Islet of Langerhans (tissue), 1 donor: ENCODE measurements at regions not wholly inside any gene's neighbourhood (a gene's known extent, or its start where the extent isn't known, plus 50 kb on each side); places are given as distances from the start of the nearest gene placed in this dataset.
A peak's percentile ranks its signal among the peaks of the same experiment; 100 is the strongest.
"Not testable (repeated sequence)": the region's sequence is repeated elsewhere in the genome, so short reads cannot be mapped to it uniquely, and the experiment has no call there.

ENCODE experiments used
- FAIRE-seq: peaks from one replicate; lab custom pipeline; 2011; peaks lifted over from hg19 to GRCh38; lab: Jason Lieb, UNC

DNA sequence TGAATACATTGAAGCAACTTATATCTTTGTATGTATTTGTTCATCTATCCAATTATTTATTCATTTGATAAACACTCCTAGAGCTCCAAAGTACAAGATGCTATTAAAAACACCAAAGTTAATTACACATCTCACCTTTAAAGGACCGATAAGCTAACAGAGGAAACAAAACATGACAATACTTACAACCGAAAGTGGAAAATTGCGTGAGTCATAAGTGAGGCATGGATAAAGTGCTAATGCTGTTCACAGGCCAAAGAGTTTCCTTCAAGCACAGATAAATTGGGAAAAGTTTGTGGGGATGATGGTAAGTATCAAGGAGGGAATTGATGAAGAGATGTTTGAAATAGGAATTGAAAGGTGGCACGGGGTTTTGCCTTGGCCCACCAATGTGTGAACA, 172.8 kb upstream of the KITLG start:
- no peak for FAIRE-seq

- no peak for FAIRE-seq
Measured at GRCh38 chr12:88752183-88752582, 171.9 kb upstream of the KITLG start.

GRCh38 chr12:88750867-88751543, 170.7 kb upstream of the KITLG start:
- FAIRE-seq, result no peak

GRCh38 chr12:88746386-88746785, 166.1 kb upstream of the KITLG start:
- FAIRE-seq, result peak; percentile 21

DNA sequence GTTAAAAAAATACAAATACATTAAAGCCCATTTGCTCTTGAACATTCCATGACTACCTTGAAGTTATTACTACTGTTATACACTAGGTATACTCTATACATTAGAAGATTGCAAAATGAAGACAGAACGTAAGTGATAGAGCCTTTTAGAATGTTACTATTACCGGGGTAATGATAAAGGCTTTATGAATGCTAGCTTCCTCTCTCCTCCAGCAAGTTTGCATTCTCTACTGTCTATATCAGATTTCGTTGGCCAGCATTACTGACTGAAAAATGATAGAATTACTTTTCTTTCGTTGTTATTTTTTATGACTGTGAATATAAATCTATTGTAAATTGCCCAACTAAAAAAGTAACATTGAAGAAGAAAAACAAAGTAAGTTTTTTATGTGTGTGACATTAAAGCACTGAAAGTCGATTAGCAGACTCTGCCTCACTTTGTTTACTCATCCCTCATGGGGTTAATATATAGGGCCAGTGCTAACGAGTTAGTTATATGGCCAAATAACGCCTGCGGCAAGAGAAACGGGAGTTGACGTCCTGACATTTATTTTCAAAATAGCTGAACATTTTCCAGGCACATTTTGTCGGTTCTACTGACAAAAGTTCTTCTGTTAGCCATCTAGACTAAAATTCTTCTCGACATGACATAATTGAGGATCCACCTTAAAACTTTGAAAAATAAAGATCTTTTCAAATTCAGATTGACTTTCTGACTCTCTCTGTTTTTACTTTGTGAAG, 163.8 kb upstream of the KITLG start:
- no peak for FAIRE-seq

DNA sequence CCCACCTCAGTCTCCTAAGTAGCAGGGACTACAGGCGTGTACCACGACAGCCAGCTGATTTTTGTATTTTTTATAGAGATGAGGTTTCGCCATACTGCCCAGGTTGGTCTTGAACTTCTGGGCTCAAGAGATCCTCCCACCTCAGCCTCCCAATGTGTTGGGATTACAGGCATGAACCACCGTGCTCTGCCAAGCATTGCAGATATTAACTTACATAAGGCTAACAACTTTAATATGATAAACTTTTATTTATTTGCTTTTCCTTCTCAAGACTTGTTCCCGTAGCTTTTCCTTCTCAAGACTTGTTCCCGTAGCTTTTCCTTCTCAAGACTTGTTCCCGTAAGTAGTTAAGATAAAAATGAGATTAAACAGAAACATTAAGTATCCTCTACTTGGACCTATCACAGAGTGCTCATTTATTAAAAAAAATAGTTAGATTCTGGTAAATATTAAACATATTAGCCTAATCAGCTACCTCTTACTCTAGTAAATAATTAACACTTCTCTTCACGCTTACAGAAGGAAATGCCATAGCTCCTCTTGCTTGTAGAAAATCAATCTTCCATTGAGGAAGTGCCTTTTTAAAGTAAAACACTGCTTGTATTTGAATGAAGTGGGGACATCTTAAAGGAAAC, 157.7 kb upstream of the KITLG start:
- FAIRE-seq, result peak; percentile 13

GRCh38 chr12:88736031-88736430, 155.8 kb upstream of the KITLG start:
- FAIRE-seq, result no peak

GRCh38 chr12:88733008-88733407, 152.7 kb upstream of the KITLG start:
- no peak for FAIRE-seq

DNA sequence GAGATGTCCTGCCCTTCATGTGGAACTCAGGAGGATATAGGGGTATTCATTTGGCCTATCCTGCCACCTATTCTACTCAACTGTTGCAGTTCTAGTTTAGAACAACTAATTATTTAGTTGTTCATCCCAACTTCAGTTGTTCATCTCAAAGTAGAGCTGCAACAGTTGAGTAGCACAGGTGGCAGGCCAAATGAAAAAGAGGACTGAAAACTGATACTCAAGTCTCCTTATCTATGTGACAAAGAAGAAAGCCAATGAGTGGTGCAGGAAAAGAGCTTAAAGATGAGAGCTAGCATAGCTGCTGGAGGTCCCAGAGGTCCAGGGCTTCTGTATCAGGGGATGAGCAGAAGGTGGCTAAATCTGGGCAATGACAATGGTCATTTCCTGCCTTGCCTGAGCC, 148.9 kb upstream of the KITLG start:
- no peak for FAIRE-seq

GRCh38 chr12:88726806-88727720, 146.8 kb upstream of the KITLG start:
- FAIRE-seq, result no peak

DNA sequence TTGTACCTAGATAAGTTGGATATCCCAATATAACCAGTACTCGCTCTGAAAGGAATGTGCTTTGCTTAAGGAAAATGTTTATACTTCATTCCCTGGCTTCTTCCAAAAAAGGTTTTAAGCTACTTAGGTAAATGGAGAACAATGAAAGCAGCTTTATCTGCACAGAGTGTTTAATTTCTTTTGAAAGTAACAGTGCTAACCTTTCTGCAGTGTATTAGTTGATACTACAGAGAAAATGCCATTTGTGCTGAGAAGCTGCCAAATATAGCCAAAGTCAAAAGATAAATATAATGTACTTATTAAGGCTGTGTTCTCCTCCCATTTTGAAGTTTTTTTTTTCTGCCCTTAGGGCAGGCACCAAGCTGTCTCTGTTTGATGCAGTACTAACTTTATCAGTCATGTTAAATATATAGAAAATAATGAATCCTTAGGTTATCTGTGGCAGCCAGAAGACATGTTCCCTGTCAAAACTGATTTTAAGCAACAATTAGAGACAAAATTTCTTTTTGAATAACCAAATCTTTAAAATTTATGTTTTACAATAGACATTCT, 145.4 kb upstream of the KITLG start:
- FAIRE-seq, result no peak

DNA sequence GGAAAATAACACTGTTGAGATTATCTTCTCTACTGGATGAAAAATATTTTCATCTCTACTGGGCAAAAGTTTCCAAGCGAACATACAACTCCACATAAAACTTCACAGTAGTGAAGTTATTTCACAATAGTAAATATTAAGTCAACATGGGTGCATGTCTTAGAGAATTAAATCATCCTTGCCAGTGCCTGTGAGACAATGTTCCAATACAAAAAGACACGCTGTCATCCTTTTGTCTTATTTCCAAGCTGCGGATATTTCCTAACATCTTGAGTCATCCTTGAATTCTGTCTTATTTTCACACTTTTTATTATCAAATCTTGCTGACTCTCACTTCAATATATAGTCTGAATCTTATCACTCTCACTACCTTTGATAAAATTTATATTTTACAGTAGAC, 142.9 kb upstream of the KITLG start:
- FAIRE-seq, result no peak

DNA sequence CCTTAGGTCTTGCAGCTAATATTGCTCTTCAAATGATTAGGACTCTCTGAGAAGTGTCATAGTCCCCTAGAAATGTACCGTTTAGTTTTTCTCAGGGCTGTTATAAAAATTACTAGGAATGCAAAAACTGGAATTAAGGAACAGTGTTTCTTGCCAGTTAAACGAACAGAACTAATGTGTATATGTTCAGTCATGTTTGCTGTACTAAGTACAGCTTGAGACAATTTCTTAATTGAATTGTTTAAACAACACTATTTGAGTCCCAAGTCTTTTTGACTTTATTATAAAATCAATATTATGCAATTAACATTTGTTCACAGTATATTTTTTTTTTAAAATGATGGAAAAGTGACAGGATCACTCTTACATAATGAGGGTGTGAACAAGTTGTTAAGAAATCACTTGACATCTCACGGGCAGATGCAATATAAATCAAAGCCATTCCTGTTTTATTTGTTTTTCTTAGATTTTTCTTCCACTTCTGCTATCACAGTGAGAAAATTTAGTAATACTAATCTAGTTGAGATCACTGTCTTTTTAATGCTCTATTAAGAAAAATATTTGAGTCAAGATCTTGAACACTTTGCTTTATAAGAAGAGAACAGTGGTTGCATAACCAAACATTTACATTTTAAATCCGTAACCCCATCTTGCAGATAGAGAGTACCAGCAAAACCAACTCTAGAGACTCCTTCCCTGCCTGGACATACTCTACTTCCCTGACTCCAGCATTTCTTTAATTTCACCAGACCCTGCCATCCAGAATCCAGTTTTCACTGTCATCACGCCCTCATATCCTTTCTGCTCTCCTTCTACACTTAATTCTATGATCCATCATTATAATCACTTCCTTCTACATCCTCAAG, 140.7 kb upstream of the KITLG start:
- no peak for FAIRE-seq

GRCh38 chr12:88720231-88720630, 140.0 kb upstream of the KITLG start:
- FAIRE-seq, result no peak

DNA sequence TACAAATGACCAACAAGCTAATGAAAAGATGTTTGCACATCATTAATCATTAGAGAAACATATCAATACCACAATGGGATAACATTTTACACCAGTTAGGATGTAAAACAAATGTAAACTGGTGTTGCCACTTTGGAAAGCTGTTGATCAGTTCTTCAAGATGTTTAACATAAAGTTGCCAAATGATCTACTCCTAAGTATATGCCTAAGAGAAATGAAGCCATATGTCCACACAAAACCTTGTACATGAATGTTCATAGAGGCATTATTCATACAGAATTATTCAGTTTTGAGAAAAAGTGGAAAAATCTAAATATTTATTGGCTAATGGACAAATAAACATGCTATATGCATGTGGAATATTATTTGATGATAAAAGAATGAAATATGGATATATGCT, 136.9 kb upstream of the KITLG start:
- FAIRE-seq, result no peak

- FAIRE-seq, result no peak
Measured at GRCh38 chr12:88716240-88716639, 136.0 kb upstream of the KITLG start.

- FAIRE-seq, result no peak
Measured at GRCh38 chr12:88715673-88716072, 135.4 kb upstream of the KITLG start.

DNA sequence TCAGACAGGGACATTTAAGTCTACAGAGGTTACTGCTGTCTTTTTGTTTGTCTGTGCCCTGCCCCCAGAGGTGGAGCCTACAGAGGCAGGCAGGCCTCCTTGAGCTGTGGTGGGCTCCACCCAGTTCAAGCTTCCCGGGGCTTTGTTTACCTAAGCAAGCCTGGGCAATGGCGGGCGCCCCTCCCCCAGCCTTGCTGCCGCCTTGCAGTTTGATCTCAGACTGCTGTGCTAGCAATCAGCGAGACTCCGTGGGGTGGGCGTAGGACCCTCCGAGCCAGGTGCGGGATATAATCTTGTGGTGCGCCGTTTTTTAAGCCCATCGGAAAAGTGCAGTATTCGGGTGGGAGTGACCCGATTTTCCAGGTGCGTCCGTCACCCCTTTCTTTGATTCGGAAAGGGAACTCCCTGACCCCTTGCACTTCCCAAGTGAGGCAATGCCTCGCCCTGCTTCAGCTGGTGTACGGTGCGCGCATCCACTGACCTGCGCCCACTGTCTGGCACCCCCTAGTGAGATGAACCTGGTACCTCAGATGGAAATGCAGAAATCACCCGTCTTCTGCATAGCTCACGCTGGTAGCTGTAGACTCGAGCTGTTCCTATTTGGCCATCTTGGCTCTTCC, 134.1 kb upstream of the KITLG start:
- FAIRE-seq, result not testable (repeated sequence)

- no peak for FAIRE-seq
Measured at GRCh38 chr12:88707800-88708199, 127.5 kb upstream of the KITLG start.

- FAIRE-seq, result no peak
Measured at GRCh38 chr12:88706286-88706685, 126.0 kb upstream of the KITLG start.

DNA sequence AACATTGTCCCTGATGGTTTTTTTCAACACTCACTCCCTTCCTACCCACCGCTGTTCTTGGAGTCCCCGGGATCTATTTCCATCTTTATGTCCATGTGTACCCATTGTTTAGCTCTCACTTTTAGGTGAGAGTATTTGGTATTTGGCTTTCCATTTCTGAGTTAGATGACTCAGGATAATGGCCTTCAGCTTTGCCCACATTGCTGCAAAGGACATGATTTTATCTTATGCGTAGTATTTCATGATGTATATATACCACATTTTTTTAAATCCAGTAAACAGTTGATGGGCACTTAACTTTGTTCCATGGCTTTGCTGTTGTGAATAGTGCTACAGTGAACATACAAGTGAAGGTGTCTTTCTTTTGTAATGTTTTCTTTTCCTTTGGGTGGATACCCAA, 123.5 kb upstream of the KITLG start:
- FAIRE-seq, result no peak
